BJ (cell line): ENCODE measurements at regions not wholly inside any gene's neighbourhood (a gene's known extent, or its start where the extent isn't known, plus 50 kb on each side); places are given as distances from the start of the nearest gene placed in this dataset.
A peak's percentile ranks its signal among the peaks of the same experiment; 100 is the strongest.

Experiments used
- CTCF ChIA-PET: fragments of 350-600 bp; formaldehyde crosslinking; extraction: SDS; loops from one replicate; lab custom pipeline; 2021; ENCODE audit warnings: antibody characterized with exemption, inconsistent platforms; lab: Yijun Ruan, JAX
- POLR2A ChIA-PET: fragments of 300-600 bp; sonication (Branson Sonifier 250); formaldehyde crosslinking; extraction: SDS; loops from one replicate; lab custom pipeline; 2021; ENCODE audit warnings: antibody characterized with exemption; lab: Charles Lee
- DNase-seq: peaks from one replicate; pipeline ENCODE4 v3.0.0-alpha.2; 2011; ENCODE audit warnings: low read depth
- H3K27me3 ChIP-seq: 2 replicates; pipeline ENCODE4 v1.6.0; 2011; ENCODE audit warnings: low read length; ENCODE audit not compliant: control insufficient read depth, insufficient read depth
- H3K36me3 ChIP-seq: 2 replicates; pipeline ENCODE4 v1.5.1; 2011; ENCODE audit warnings: low read length; ENCODE audit not compliant: control insufficient read depth, insufficient read depth
- H3K4me3 ChIP-seq: 2 replicates; pipeline ENCODE4 v1.5.1; 2011; ENCODE audit warnings: low read depth, mild to moderate bottlenecking, control low read depth, low read length
- CTCF ChIP-seq: IDR thresholded peaks from 2 replicates; pipeline ENCODE4 v1.5.1; 2011; ENCODE audit warnings: low read depth, mild to moderate bottlenecking, control low read depth, inconsistent platforms, low read length, moderate library complexity; ENCODE audit not compliant: insufficient read depth

GRCh38 chr3:38985981-38986380 is 65.8 kb downstream of the SCN11A start:
- ChIA-PET POLR2A (no interaction called here), CTCF (interaction anchor here (2.2 to 2.9 kb wide), 2 partner anchors 14 to 25 kb away, joined by 10 to 13 read pairs; no protein-coding TSS in a partner anchor)
- H3K27me3 ChIP-seq = no peaks in the 10 kb centered on the region
- no peak for DNase-seq
- no peak for TF ChIP-seq CTCF
- H3K4me3 ChIP-seq = no peak overlapping the region
- H3K36me3 ChIP-seq = no peaks in the 10 kb centered on the region

GRCh38 chr3:38985581-38985980 is 66.2 kb downstream of the SCN11A start:
- no peak overlapping the region for H3K4me3 ChIP-seq
- no peak for TF ChIP-seq CTCF
- POLR2A ChIA-PET = no interaction called here
- CTCF ChIA-PET = interaction anchor here (2.2 to 2.9 kb wide), 2 partner anchors 14 to 24 kb away, joined by 10 to 13 read pairs; no protein-coding TSS in a partner anchor
- DNase-seq = peak; percentile 35
- H3K27me3 ChIP-seq = no peaks in the 10 kb centered on the region
- H3K36me3 ChIP-seq = no peaks in the 10 kb centered on the region

- POLR2A ChIA-PET = no interaction called here
- TF ChIP-seq CTCF = no peak
- DNase-seq = no peak
- Histone ChIP-seq H3K27me3 (no peaks in the 10 kb centered on the region), H3K36me3 (no peaks in the 10 kb centered on the region), H3K4me3 (no peak overlapping the region)
- CTCF ChIA-PET = interaction anchor here (1.9 to 2.9 kb wide), 3 partner anchors 11 to 24 kb away, joined by 5 to 13 read pairs (median 5); no protein-coding TSS in a partner anchor
Observed at GRCh38 chr3:38984731-38985130, 67.0 kb downstream of the SCN11A start.

GRCh38 chr3:38984110-38984509 is 67.6 kb downstream of the SCN11A start:
- no peaks in the 10 kb centered on the region for H3K27me3 ChIP-seq
- POLR2A ChIA-PET = no interaction called here
- CTCF ChIA-PET = interaction anchor here (0.7 to 2.3 kb wide), 4 partner anchors 10 to 24 kb away, joined by 3 to 5 read pairs (median 4); no protein-coding TSS in a partner anchor
- TF ChIP-seq CTCF = no peak
- no peaks in the 10 kb centered on the region for H3K36me3 ChIP-seq
- DNase-seq = no peak
- no peak overlapping the region for H3K4me3 ChIP-seq

- Histone ChIP-seq H3K36me3 (no peaks in the 10 kb centered on the region), H3K4me3 (no peak overlapping the region), H3K27me3 (no peaks in the 10 kb centered on the region)
- no peak for DNase-seq
- CTCF ChIA-PET = no interaction called here
- POLR2A ChIA-PET = no interaction called here
- TF ChIP-seq CTCF = no peak
Observed at GRCh38 chr3:38980938-38981337, 70.8 kb downstream of the SCN11A start.
